ENCODE measurements at regions not wholly inside any gene's neighbourhood (a gene's known extent, or its start where the extent isn't known, plus 50 kb on each side); places are given as distances from the start of the nearest gene placed in this dataset.

- DNase-seq: no peak
Observed at GRCh38 chr3:153314038-153314437, 152.0 kb downstream of the RAP2B start.

GRCh38 chr3:153315781-153316180 is 153.8 kb downstream of the RAP2B start:
- DNase-seq: no peak

DNA sequence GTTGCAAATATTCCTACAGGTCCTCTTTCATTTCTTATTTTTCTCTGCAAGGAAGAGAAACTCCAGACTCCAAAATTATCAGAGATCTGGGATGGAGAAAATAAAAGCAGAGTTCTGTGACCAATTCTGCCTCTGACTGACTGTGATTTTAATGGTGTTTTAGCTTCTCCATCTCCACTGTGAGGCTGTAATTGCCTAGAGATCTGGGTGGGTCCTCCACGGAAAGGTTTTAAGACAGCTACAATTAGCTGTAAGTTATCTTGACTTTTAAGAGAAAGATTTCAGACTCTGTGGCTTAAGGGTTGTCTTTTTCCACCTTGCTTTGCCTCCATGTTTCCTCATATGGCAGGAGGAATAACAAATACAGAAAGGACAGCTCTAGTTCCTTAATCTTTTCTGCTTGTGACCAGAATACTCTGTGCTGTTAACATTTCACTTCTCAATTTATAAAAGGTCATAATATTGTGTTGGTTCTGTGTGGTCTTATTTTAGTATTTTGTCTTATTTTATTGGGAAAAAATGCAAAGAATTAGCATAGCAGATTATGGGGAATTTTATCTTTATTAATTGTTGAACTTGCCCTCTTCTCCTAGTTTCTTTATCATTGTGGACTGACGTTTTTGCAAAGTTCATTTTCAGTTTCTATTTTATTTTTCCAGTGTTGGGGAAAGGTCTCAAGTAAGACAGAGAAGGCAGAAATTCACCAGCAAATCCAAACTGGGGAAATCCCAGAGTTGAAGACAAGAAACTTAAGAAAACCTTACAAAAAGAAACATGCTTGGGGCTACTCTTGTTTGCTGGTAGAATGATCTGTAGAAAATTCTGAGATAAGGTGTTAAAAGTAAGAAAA is 157.9 kb downstream of the RAP2B start:
- no peak for DNase-seq

DNA sequence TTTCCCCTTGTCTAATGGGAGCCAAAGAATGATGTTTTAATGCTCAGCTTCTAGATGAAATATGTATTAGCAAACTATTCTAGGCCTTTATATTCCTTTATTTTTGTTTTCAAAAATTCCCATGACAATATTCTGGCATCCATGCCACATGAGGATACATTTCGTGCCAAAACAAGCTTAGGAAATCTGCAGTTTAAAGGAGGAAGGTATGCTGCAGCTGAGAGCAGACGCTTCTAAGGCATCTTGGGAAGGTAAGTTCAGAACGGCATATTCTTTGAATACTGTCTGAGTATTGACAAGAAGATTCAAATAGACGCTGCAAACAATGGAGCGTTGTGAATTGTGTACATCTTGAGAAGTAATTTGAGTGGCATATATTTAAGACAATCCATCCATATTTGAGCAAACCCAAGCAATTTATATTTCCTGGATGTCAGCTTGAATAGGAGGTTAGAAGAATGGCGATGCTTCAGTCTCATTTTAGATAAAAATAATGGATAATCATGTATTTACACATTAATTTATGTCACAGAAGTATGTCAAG is 158.6 kb downstream of the RAP2B start:
- no peak for DNase-seq

DNA sequence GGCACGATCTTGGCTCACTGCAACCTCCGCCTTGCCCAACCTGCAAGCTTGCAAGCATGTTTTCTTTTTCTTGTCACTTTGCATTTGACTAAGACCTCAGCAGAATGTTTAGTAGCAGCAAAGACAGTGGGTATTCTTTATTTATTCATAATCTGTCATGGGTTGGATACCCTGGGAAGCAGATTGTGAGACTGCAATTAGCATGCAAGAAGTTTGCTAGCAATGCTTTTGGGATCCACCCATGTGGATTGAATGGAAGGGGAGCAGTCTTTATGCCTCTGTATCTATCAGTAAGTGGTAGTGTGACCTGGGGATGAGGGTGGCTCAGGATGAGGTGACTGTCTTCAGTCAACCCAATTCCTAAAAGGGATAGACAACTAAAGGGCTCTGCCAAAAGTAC is 166.7 kb downstream of the RAP2B start:
- DNase-seq: no peak

DNA sequence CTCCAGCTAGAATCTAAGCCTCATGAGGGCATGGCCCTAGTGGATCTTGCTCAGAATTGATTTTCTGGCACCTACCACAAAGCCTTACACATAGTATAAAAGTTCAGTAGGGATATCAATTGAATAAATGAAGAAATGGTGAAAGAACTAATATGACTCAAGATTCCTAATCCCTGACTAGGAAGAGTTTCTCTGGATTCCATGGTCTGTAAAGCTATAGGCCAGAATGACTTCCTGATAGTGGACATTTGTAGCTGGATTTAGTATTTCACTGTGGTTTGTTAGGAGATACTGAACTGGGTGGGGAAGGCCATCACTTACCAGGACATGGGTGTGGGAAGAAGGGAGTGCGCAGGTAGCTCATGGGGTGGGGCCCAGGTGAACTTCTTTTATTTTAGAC is 168.9 kb downstream of the RAP2B start:
- DNase-seq: no peak

DNA sequence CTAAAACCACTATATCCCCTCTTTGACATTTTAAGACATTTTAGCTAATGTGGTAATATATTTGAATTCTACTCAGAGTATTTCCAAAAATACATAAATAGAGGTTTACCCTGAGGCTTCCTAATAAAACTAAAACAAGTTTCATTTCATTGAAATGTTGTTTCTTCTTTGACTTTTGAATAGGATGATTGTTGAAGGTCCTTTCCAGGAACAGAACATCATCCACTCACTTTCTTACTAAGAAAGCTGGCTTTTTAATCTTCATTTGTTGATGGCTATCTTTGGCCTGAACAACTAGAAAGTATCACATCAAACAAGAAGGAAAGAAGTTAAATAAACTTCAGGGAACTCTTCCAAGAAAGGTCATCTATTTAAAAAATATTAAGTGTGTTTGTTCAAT is 169.7 kb downstream of the RAP2B start:
- DNase-seq: no peak

DNA sequence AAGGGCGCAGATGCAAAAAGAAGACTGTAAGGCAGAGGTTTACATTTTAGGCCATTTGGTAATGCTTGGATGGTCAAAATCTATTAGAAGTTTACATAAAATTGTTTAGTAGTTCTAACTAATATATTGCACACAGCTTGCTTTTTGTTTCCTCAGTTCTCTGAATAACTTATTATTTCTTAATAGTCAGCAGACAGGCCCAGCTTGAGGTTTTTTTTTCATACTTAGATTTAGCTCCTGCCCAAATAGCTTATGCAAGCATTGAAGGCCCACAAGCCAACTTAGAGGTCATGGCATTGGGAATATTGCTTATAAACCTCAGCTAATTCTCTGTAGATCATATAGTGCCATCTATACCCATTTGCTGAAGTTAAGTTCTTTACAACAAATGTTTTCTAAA is 172.5 kb downstream of the RAP2B start:
- no peak for DNase-seq

DNA sequence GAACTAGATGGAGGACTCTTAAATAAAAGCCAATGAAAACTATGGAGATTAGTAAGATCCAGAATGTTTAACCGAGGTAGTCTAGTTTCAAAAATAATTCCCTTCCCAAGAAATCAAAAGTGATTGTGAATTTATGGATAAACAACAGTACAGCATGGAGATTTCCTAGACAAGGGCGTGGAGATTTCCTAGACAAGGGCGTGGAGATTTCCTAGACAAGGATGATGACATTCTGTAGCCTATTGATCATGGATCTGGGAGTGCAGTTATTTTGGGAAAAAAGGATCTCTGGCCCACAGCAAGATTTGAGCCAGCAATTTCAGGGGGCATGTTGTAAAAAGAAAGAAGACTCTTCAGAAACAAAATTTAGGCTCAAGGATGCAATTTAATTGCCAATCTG is 175.3 kb downstream of the RAP2B start:
- DNase-seq: no peak

DNA sequence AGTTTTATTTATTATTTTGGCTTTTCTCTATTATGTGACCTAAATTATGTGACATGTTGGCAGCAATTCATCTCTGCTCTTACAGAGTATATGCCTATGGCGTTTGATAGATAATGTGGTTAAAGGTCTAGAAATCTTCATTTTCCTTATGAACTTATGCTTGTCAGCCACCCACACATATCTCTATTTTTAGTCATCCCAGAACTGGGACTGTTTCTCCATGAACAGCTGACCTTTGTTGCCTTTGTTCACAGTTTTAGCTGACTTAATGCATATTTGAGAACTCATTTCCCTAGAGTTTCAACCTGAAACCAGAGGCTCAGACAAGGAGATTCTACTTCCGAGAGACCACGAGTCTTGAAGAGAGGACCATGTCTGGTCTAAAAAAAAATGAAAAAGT is 176.5 kb downstream of the RAP2B start:
- no peak for DNase-seq

DNA sequence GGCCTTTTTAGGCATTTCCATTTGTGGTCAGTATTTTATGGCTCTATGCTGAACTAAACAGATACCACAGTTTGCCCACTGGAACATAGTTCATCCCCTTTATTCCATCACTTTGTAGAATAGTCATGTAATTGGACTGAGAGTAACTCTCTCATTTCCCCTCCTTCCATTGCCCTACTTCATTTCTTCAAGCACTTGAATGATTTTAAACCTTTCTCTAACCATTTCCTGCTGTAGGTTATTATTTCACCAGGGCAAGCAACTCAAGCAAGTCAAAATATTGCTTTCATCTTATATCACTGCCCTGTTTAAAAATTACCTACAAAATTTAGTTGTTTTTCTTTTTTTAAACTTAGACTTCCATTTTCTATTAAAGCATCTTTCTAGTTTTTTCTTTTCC is 177.0 kb downstream of the RAP2B start:
- DNase-seq: no peak

DNA sequence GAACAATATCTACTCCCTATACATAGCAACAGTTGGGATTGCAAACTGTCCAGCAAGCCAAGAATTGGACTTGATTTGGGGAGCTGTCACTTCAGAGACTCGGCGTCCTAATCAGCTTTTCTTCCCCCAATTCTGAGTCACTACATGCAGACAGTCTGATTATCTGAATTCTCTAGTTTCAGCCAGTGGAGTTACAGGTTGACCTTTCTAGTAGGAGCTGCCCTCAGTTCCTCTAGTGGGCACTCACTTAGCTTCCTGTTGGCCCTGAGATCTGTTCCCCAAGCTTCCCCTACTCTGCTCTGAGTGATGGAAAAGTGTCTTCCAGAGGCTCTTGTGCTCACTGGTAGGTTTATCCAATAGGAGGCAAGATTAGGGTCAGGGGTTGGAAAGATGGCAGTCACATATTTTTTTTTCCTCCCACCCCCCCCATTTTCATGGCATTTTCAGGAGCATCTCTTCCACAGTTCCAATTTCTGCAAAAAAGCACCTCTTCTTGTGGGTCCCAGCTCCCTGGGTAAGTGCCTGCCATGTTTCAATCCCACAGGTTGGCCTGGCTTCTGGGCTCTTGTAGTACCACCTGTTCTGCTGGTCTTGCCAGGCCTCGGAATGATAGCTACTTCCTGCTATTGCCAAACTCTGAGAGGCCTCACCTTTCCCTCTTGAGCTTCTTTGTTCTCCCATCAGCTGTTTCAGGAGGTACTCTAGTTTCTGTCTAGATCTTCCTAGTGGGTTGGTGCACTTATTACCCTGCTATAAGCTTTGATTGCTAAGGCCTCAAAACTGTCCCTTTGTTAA is 182.2 kb downstream of the RAP2B start:
- no peak for DNase-seq

DNA sequence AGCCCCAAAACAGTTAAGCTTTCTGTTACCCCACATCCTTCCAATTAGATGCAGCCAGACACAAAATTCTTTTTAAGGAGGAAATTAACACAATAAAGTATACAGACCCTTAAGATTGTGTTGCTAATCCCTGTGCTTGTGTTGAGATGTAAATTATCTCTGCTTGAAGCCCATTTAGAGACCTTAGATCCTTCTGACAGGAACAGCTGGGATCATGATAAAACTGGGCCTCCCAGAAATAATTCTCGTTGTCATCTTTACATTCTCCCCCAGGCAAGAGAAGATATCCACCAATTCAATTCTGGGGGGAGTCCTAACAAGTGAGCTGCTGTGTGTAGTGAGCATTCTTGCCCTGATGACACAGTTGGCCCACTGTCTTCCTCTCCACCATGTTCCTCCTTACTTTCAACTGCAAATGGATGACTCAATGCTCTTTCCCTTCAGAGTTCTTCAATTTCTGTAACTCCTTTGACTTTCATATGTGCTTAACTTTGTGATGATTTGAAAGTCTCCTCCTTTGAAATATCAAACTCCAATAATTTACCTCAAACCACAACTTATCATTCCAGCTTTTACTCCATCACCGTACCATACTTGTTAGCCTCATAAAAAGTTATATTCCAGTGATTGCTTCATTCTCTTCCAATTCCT is 186.6 kb downstream of the RAP2B start:
- no peak for DNase-seq

- no peak for DNase-seq
Observed at GRCh38 chr3:153349108-153349499, 187.1 kb downstream of the RAP2B start.

- DNase-seq: no peak
Observed at GRCh38 chr3:153350420-153350819, 188.4 kb downstream of the RAP2B start.

GRCh38 chr3:153354641-153355040 is 192.6 kb downstream of the RAP2B start:
- DNase-seq: no peak

- DNase-seq: no peak
Observed at GRCh38 chr3:153355559-153355958, 193.5 kb downstream of the RAP2B start.

- no peak for DNase-seq
Observed at GRCh38 chr3:153356908-153357307, 194.9 kb downstream of the RAP2B start.

- DNase-seq: no peak
Observed at GRCh38 chr3:153357436-153357835, 195.4 kb downstream of the RAP2B start.

DNA sequence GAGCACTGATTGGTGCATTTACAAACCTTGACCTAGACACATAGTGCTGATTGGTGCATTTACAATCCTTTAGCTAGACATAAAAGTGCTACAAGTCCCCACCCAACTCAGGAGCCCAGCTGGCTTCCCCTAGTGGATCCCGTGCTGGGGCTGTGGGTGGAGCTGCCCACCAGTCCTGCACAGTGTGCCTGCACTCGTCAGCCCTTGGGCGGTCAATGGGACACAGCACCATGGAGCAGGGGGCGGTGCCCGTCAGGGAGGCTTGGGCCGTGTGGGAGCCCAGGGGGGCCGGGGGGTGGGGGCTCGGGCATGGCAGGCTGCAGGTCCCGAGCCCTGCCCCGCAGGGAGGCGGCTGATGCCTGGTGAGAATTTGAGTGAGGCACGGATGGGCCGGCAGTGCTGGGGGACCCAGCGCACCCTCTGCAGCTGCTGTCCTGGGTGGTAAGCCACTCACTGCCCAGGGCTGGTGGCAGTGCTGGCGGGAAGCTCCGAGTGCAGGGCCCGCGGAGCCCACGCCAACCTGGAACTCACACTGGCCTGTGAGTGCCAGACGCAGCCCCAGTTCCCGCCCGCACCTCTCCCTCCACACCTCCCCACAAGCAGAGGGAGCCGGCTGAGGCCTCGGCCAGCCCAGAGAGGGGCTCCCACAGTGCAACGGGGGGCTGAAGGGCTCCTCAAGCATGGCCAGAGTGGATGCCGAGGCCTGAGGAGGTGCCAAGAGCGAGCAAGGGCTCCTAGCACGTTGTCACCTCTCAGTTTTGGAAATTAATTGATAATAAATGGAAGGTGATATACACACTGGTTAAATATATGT is 207.7 kb downstream of the RAP2B start:
- DNase-seq: no peak

GRCh38 chr3:153370680-153371079 is 208.7 kb downstream of the RAP2B start:
- no peak for DNase-seq

- DNase-seq: no peak
Observed at GRCh38 chr3:153372326-153372725, 210.3 kb downstream of the RAP2B start.

DNA sequence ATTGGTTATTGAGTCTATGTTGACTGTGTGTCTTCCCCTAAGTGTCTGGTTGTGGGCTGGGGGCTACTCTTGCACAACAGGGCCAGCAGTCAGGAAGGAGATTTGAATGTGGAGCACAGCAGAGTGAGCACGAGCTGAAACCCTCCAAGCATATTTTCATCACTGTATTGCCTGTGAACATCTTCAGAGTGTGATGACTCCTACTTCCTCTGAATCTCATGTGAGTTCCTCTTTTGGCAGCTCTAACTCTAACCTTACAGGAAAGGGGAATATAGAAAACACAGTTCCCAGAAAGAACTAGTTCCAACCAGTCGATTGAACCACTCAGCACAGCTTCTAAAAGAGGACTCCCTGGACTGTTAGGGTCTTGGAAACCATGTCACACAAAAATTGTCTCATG is 211.6 kb downstream of the RAP2B start:
- DNase-seq: no peak
